ENCODE measurements at regions not wholly inside any gene's neighbourhood (a gene's known extent, or its start where the extent isn't known, plus 50 kb on each side); places are given as distances from the start of the nearest gene placed in this dataset.
"Not testable (repeated sequence)": the region's sequence is repeated elsewhere in the genome, so short reads cannot be mapped to it uniquely, and the experiment has no call there.

GRCh38 chr12:68482660-68483059 is 128.0 kb upstream of the RAP1B start:
- no peaks in the 10 kb centered on the region for H3K4me1 ChIP-seq
- DNase-seq (ENCODE audit: low spot score in 2 of 2): no peak
- TF ChIP-seq, protein P1, sequence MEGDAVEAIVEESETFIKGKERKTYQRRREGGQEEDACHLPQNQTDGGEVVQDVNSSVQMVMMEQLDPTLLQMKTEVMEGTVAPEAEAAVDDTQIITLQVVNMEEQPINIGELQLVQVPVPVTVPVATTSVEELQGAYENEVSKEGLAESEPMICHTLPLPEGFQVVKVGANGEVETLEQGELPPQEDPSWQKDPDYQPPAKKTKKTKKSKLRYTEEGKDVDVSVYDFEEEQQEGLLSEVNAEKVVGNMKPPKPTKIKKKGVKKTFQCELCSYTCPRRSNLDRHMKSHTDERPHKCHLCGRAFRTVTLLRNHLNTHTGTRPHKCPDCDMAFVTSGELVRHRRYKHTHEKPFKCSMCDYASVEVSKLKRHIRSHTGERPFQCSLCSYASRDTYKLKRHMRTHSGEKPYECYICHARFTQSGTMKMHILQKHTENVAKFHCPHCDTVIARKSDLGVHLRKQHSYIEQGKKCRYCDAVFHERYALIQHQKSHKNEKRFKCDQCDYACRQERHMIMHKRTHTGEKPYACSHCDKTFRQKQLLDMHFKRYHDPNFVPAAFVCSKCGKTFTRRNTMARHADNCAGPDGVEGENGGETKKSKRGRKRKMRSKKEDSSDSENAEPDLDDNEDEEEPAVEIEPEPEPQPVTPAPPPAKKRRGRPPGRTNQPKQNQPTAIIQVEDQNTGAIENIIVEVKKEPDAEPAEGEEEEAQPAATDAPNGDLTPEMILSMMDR (IDR thresholded peaks at IDR 0.05): no peak
- intact Hi-C loops (cut with DNase I): no loop called here
- H3K9me3 ChIP-seq: no peaks in the 10 kb centered on the region
- no peak overlapping the region for H3K27ac ChIP-seq
- H3K27me3 ChIP-seq: no peaks in the 10 kb centered on the region
- no peaks in the 10 kb centered on the region for H3K36me3 ChIP-seq
- no peak overlapping the region for H3K4me3 ChIP-seq

GRCh38 chr12:68483592-68484383 is 126.9 kb upstream of the RAP1B start:
- no peak overlapping the region for H3K27ac ChIP-seq
- no peak for DNase-seq (ENCODE audit: low spot score in 2 of 2)
- no peaks in the 10 kb centered on the region for H3K36me3 ChIP-seq
- no peaks in the 10 kb centered on the region for H3K9me3 ChIP-seq
- H3K4me3 ChIP-seq: no peak overlapping the region
- TF ChIP-seq, protein P1 (IDR thresholded peaks at IDR 0.05): no peak
- intact Hi-C loops (cut with DNase I): no loop called here
- H3K27me3 ChIP-seq: no peaks in the 10 kb centered on the region
- H3K4me1 ChIP-seq: no peaks in the 10 kb centered on the region

GRCh38 chr12:68484578-68484977 is 126.1 kb upstream of the RAP1B start:
- H3K4me1 ChIP-seq; DNase-seq (ENCODE audit: low spot score in 2 of 2); H3K36me3 ChIP-seq; intact Hi-C loops (cut with DNase I); H3K9me3 ChIP-seq; H3K4me3 ChIP-seq; H3K27me3 ChIP-seq; H3K27ac ChIP-seq: not testable (repeated sequence)

- H3K9me3 ChIP-seq; intact Hi-C loops (cut with DNase I); H3K27me3 ChIP-seq; DNase-seq (ENCODE audit: low spot score in 2 of 2); H3K36me3 ChIP-seq; H3K4me1 ChIP-seq; H3K27ac ChIP-seq; H3K4me3 ChIP-seq: not testable (repeated sequence)
These were observed 124.2 kb upstream of the RAP1B start for GRCh38 chr12:68486449-68486848.

- Histone ChIP-seq H3K27me3 (no peaks in the 10 kb centered on the region), H3K4me3 (no peak overlapping the region), H3K4me1 (no peaks in the 10 kb centered on the region), H3K36me3 (no peaks in the 10 kb centered on the region), H3K9me3 (no peaks in the 10 kb centered on the region), H3K27ac (no peak overlapping the region)
- DNase-seq (ENCODE audit: low spot score in 2 of 2): no peak
- intact Hi-C loops (cut with DNase I): no loop called here
- TF ChIP-seq, protein P1 (IDR thresholded peaks at IDR 0.05): no peak
These were observed 122.9 kb upstream of the RAP1B start for GRCh38 chr12:68487721-68488309.

GRCh38 chr12:68489273-68489672 is 121.4 kb upstream of the RAP1B start:
- Histone ChIP-seq H3K9me3 (no peaks in the 10 kb centered on the region), H3K4me3 (no peak overlapping the region), H3K36me3 (no peaks in the 10 kb centered on the region), H3K27me3 (no peaks in the 10 kb centered on the region), H3K27ac (no peak overlapping the region), H3K4me1 (no peaks in the 10 kb centered on the region)
- no peak for DNase-seq (ENCODE audit: low spot score in 2 of 2)
- TF ChIP-seq, protein P1 (IDR thresholded peaks at IDR 0.05): no peak
- intact Hi-C loops (cut with DNase I): no loop called here
